ENCODE measurements at regions not wholly inside any gene's neighbourhood (a gene's known extent, or its start where the extent isn't known, plus 50 kb on each side); places are given as distances from the start of the nearest gene placed in this dataset.

DNA sequence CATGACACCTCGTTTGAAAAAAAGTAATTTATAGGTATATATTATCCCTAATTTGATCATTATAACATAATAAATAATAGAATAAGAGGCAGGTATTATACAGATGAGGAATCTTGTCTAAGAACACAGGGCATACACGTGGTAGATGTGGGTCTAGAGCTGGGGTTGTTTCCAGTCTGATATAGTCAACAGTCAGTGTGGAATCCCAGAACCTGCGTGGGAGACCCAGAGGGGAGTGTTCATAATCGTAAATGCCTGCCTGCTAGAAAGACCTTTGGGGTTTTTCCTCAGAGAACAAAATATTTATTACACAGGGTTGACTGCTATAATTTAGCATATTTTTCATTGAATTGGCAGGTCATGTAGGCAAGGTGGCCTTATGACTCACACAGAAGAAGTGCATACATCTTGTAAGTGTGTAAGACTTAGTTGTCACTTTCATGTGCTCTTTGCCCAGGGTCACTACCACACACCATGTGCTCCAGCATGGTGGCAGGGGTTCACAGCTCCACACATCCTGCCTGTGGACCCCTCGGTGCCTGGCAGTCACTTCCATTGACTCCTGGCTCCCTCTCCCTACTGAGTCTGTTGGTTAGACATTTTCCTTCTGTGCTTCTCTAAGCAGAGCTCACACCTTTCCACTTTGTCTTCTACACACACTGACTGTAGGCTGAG, 94.9 kb upstream of the IKZF1 start:
- DNase-seq (ENCODE audit: low spot score): no peak

- DNase-seq (ENCODE audit: low spot score): no peak
Measured at GRCh38 chr7:50208378-50208982, 96.0 kb upstream of the IKZF1 start.

DNA sequence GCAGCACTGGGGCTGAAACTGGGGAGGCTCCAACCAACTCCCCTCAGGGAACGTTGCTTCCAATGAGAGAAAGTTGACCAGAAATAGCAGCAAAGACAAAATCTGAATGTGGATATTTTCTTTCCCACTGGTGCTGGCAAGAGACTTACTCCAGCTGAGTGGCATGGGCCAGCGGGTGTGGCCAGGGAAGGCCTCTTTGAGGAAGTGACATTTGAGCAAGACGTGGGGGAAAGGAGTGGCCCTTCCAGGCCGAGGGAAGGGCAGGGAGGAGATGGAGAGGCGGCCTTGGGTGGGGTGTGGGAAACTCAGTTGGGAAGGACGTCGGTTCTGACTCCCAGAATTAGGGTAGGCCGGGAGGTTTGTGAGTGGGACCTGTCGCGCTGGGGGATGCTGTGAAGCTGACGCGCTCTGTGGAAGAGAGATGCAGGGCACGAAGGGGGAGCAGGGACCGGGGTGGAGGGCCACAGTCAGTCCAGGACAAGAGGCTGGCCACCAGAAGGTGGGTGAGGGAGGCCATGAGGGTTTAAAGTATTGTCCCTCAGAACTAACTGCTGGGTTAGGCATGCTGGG, 96.7 kb upstream of the IKZF1 start:
- no peak for DNase-seq (ENCODE audit: low spot score)

GRCh38 chr7:50207251-50207564, 97.3 kb upstream of the IKZF1 start:
- no peak for DNase-seq (ENCODE audit: low spot score)

DNA sequence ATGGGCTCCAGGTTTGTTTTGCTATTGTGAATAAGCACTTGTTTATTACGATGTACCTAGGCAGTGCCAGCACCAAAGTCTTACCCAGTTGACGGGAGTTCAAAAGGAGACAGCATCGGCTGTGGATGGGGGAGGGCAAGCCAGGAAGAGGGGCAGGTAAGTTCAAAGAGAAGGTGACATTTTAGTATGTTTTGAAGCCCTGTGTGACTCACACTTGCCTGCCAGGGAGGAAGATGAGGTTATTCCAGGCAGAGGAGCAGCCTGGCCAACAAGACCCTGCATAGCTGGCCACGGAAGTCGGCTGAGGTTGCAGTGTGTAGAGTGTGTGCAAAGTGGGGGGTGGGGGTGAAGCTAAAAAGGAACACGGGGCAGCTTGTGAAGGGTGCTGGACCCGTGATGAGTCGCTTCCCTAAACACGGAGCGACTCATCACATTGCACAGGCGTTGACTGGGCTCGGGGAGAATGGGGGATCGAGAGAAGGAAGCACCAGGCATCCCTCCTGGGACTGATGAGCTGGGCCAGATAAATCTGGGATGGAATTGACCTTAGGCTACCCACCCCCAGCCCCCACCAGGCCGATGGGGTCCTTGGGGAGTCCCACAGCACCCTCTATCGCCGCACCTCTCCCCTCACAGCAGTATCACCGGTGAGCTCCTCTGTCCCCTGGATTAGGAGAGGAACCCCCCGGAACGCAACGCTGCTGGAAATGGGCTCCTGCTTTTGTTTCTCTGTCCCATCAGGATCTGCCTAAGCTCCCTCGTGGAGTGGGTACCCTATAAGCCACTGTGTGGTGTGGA, 97.9 kb upstream of the IKZF1 start:
- no peak for DNase-seq (ENCODE audit: low spot score)

- no peak for DNase-seq (ENCODE audit: low spot score)
Measured at GRCh38 chr7:50205011-50205410, 99.5 kb upstream of the IKZF1 start.

- no peak for DNase-seq (ENCODE audit: low spot score)
Measured at GRCh38 chr7:50204581-50204980, 99.9 kb upstream of the IKZF1 start.

DNA sequence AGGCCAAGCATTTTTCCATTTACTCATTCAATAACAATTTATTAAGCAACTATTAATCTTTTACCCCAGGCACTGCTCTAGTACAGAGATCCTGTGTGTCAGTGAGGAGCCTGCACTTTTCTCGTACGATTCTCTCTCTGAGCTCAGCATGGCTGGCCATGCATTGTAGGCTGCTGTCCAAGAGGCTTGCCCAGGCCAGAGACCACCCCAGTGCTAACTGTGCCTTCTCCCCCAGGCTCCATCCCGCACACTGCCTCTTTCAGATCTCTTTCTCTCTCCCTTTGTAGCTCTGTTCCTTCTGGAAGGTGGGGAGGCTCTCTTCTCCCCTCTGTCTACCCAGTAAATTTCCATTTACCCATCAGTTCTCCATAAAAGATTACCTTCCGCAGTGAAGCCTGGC, 101.0 kb upstream of the IKZF1 start:
- DNase-seq (ENCODE audit: low spot score): no peak

GRCh38 chr7:50202052-50202555, 102.4 kb upstream of the IKZF1 start:
- no peak for DNase-seq (ENCODE audit: low spot score)

DNA sequence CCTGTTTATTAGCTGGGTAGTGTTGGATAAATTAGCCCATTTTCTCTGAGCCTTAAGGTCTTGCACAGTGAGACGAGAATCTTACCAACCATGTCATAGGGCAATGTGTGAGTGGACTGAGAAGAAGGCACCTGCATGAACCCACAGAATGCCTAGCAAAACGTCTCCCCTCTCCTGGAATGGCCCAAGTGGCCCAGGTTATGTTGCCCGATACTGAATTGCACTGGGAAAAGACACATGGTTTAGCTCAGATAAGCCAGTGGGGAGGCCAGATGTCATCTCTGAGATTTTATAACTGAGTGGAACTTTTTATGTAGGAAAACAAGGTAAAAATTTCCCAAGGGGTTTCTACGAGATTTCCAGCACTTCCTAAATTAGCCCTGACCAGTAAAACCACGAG, 104.7 kb upstream of the IKZF1 start:
- no peak for DNase-seq (ENCODE audit: low spot score)

- DNase-seq (ENCODE audit: low spot score): no peak
Measured at GRCh38 chr7:50197549-50197948, 104.5 kb upstream of the ZPBP start.

GRCh38 chr7:50196719-50197118, 103.7 kb upstream of the ZPBP start:
- no peak for DNase-seq (ENCODE audit: low spot score)

- no peak for DNase-seq (ENCODE audit: low spot score)
Measured at GRCh38 chr7:50190776-50191175, 97.7 kb upstream of the ZPBP start.

- DNase-seq (ENCODE audit: low spot score): no peak
Measured at GRCh38 chr7:50189371-50189770, 96.3 kb upstream of the ZPBP start.

GRCh38 chr7:50185951-50186682, 93.1 kb upstream of the ZPBP start:
- no peak for DNase-seq (ENCODE audit: low spot score)

GRCh38 chr7:50185208-50185607, 92.2 kb upstream of the ZPBP start:
- DNase-seq (ENCODE audit: low spot score): peak; percentile 42

- DNase-seq (ENCODE audit: low spot score): no peak
Measured at GRCh38 chr7:50184271-50184990, 91.4 kb upstream of the ZPBP start.

- peak; percentile 35 for DNase-seq (ENCODE audit: low spot score)
Measured at GRCh38 chr7:50182759-50183158, 89.7 kb upstream of the ZPBP start.

GRCh38 chr7:50181081-50181480, 88.0 kb upstream of the ZPBP start:
- no peak for DNase-seq (ENCODE audit: low spot score)

DNA sequence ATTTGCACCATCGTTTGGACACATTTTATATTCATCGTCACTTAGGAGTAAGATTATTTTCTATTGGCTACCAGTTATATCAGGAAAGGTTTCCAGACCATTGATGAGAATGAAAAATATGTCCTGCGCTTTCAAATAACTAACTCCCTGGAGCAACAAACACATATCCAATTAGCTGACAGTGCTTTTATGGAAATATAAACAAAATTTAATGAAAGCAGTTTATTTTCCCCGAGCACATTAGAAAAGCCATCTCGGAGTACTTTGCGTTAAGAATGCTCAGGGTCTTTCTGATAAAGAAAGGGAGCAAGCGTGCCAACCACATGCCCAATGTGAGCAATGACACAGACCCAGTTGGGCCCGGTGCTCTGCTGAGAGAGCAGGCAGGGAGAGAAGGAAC, 85.1 kb upstream of the ZPBP start:
- DNase-seq (ENCODE audit: low spot score): no peak

DNA sequence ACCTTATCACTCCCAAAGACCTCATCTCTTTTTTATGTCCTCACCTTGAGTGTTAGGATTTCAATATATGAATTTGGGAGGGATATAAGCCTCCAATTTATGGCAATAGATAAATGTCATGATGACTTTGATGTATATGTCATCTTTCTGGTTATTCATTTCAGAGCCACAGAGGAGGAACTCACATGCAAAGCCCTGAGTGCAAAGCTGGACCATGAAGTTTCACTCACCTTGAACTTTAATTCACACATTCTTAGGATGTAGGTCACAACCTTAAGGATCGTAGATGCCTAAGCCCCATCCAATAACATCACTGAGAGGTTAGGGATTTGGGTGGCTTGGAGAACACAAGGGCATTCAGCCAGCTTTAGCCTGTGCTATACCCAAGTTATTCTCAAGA, 81.9 kb upstream of the ZPBP start:
- DNase-seq (ENCODE audit: low spot score): no peak
